ENCODE measurements at regions not wholly inside any gene's neighbourhood (a gene's known extent, or its start where the extent isn't known, plus 50 kb on each side); places are given as distances from the start of the nearest gene placed in this dataset.

DNA sequence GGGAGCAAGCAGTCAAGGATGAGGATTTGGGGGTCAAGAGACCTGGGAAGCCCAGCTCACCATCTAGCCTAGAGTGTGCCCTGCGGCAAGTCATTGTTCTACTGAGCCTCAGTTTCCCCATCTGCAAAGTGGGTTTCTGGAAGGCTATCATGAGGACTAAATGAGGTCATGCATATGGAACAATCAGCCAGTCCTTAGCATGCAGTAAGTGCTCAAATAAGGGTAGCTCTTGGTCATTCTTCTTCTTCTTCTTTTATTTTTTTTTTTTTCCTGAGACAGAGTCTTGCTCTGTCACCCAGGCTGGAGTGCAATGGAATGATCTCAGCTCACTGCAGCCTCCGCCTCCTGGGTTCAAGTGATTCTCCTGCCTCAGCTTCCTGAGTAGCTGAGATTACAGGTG lies 99.9 kb upstream of the RUNX3 start:
- H4K20me1 ChIP-seq (ENCODE audit: insufficient read depth, low read length), result no peaks in the 10 kb centered on the region
- no peaks in the 10 kb centered on the region for H3K9me2 ChIP-seq (replicated peaks; ENCODE audit: insufficient read depth, low read length)
- H3K27ac ChIP-seq (ENCODE audit: low read length), result no peak overlapping the region
- no peaks in the 10 kb centered on the region for H3K9me3 ChIP-seq (replicated peaks; ENCODE audit: insufficient read depth, low read length)
- H3K36me3 ChIP-seq (replicated peaks; ENCODE audit: insufficient read depth, low read length), result no peaks in the 10 kb centered on the region
- H3K4me1 ChIP-seq (ENCODE audit: low read length), result peaks cover 10% of the 10 kb centered on the region
- H3K27me3 ChIP-seq (replicated peaks; ENCODE audit: insufficient read depth, low read length), result no peaks in the 10 kb centered on the region
- no peak overlapping the region for H3K4me3 ChIP-seq (ENCODE audit: low read length)
- H2AFZ ChIP-seq (ENCODE audit: low read length), result no peak overlapping the region
- H3F3A ChIP-seq (ENCODE audit: insufficient read depth, low read length), result no peaks in the 10 kb centered on the region
- DNase-seq, result no peak
- no peak overlapping the region for H3K9ac ChIP-seq (ENCODE audit: low read length)
- H3K4me2 ChIP-seq (ENCODE audit: low read depth, low read length), result no peak overlapping the region
- TF ChIP-seq, protein P1, sequence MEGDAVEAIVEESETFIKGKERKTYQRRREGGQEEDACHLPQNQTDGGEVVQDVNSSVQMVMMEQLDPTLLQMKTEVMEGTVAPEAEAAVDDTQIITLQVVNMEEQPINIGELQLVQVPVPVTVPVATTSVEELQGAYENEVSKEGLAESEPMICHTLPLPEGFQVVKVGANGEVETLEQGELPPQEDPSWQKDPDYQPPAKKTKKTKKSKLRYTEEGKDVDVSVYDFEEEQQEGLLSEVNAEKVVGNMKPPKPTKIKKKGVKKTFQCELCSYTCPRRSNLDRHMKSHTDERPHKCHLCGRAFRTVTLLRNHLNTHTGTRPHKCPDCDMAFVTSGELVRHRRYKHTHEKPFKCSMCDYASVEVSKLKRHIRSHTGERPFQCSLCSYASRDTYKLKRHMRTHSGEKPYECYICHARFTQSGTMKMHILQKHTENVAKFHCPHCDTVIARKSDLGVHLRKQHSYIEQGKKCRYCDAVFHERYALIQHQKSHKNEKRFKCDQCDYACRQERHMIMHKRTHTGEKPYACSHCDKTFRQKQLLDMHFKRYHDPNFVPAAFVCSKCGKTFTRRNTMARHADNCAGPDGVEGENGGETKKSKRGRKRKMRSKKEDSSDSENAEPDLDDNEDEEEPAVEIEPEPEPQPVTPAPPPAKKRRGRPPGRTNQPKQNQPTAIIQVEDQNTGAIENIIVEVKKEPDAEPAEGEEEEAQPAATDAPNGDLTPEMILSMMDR (IDR thresholded peaks at IDR 0.05; ENCODE audit: low read length), result no peak
- TF ChIP-seq EZH2 (optimal IDR thresholded peaks at IDR 0.05; ENCODE audit: low read depth, low read length) (no peak), EZH2phosphoT487 (IDR thresholded peaks at IDR 0.05; ENCODE audit: low read length) (no peak)
- no peaks in the 10 kb centered on the region for H3K79me2 ChIP-seq (ENCODE audit: low read length)

DNA sequence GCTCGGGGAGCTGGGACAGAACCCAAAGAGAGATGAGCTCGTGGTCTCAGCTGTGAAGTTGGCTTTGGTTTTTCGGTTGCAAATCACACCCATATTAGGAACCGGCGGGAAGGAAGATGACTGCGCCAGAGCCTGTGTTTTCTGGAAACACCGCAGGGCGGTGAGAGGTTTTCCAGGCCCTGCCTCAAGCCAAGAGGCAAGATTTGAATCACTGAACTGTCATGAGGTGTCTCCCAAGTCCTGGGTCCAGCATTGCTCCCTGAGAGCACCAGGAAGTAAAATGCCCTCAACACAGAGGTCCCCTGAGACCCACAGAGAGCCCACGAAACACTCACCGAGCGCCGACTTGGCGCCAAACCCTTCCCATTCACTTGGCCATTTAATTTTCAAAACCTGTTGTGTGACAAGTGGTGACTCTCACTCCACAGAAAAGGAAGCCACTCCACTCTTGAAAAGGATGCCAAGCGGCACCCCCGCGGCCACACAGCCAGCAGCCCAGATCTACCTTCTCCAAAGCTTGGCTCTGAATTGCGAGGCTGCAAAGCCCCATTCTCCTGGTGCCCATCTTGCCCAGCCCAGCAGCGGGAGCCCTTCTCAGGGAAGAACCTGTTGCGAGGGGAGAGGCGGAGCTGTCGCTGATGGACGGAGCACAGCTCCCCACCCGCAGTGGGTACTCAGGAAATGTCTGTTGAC lies 99.0 kb upstream of the RUNX3 start:
- no peaks in the 10 kb centered on the region for H3K79me2 ChIP-seq (ENCODE audit: low read length)
- no peaks in the 10 kb centered on the region for H4K20me1 ChIP-seq (ENCODE audit: insufficient read depth, low read length)
- H3K4me3 ChIP-seq (ENCODE audit: low read length), result no peak overlapping the region
- H3K4me2 ChIP-seq (ENCODE audit: low read depth, low read length), result no peak overlapping the region
- H3K9me3 ChIP-seq (replicated peaks; ENCODE audit: insufficient read depth, low read length), result no peaks in the 10 kb centered on the region
- no peaks in the 10 kb centered on the region for H3K9me2 ChIP-seq (replicated peaks; ENCODE audit: insufficient read depth, low read length)
- no peaks in the 10 kb centered on the region for H3K36me3 ChIP-seq (replicated peaks; ENCODE audit: insufficient read depth, low read length)
- peaks cover 10% of the 10 kb centered on the region for H3K4me1 ChIP-seq (ENCODE audit: low read length)
- no peaks in the 10 kb centered on the region for H3K27me3 ChIP-seq (replicated peaks; ENCODE audit: insufficient read depth, low read length)
- DNase-seq, result no peak
- no peaks in the 10 kb centered on the region for H3F3A ChIP-seq (ENCODE audit: insufficient read depth, low read length)
- TF ChIP-seq EZH2 (optimal IDR thresholded peaks at IDR 0.05; ENCODE audit: low read depth, low read length) (no peak), EZH2phosphoT487 (IDR thresholded peaks at IDR 0.05; ENCODE audit: low read length) (no peak)
- TF ChIP-seq, protein P1 (IDR thresholded peaks at IDR 0.05; ENCODE audit: low read length), result no peak
- no peak overlapping the region for H2AFZ ChIP-seq (ENCODE audit: low read length)
- H3K9ac ChIP-seq (ENCODE audit: low read length), result no peak overlapping the region
- no peak overlapping the region for H3K27ac ChIP-seq (ENCODE audit: low read length)

DNA sequence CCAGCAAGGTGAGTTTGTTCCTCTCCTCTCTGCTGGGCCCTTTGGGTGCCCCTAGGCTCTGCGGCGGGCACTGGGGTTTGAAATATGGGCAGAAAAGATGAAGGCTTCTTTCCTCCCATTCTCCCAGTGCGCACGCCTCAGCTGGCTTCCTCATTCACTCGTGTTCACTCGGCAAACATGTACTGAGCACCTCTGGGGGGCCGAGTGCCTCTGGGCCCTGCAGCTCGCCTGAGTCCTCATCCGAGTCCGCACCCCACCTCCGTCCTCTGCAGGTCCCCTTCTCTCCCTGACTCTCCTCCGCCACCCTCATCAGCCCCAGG lies 98.5 kb upstream of the RUNX3 start:
- Histone ChIP-seq H3K4me3 (ENCODE audit: low read length) (no peak overlapping the region), H3K79me2 (ENCODE audit: low read length) (no peaks in the 10 kb centered on the region), H3K27ac (ENCODE audit: low read length) (no peak overlapping the region), H3K27me3 (replicated peaks; ENCODE audit: insufficient read depth, low read length) (no peaks in the 10 kb centered on the region), H3K9me3 (replicated peaks; ENCODE audit: insufficient read depth, low read length) (no peaks in the 10 kb centered on the region), H3K36me3 (replicated peaks; ENCODE audit: insufficient read depth, low read length) (no peaks in the 10 kb centered on the region), H3F3A (ENCODE audit: insufficient read depth, low read length) (peaks cover 1% of the 10 kb centered on the region), H3K9me2 (replicated peaks; ENCODE audit: insufficient read depth, low read length) (no peaks in the 10 kb centered on the region), H2AFZ (ENCODE audit: low read length) (no peak overlapping the region), H3K4me2 (ENCODE audit: low read depth, low read length) (no peak overlapping the region), H3K4me1 (ENCODE audit: low read length) (peaks cover 14% of the 10 kb centered on the region), H3K9ac (ENCODE audit: low read length) (no peak overlapping the region), H4K20me1 (ENCODE audit: insufficient read depth, low read length) (no peaks in the 10 kb centered on the region)
- no peak for DNase-seq
- no peak for TF ChIP-seq EZH2phosphoT487 (IDR thresholded peaks at IDR 0.05; ENCODE audit: low read length)
- no peak for TF ChIP-seq EZH2 (optimal IDR thresholded peaks at IDR 0.05; ENCODE audit: low read depth, low read length)
- TF ChIP-seq, protein P1 (IDR thresholded peaks at IDR 0.05; ENCODE audit: low read length), result no peak

All from MM.1S (cell line).